Keratinocyte (primary cell): ENCODE measurements at regions not wholly inside any gene's neighbourhood (a gene's known extent, or its start where the extent isn't known, plus 50 kb on each side); places are given as distances from the start of the nearest gene placed in this dataset.

Source experiments
- CTCF ChIP-seq, 3 experiments: IDR thresholded peaks in 1 of 3; conservative IDR thresholded peaks in 1 of 3; optimal IDR thresholded peaks in 1 of 3; 2 replicates in 2 of 3; 3 replicates in 1 of 3; pipeline versions ENCODE3 to v1.5.1; 2011; ENCODE audit warnings: low read length in 3 of 3, mild to moderate bottlenecking in 3 of 3, moderate library complexity in 2 of 3, control low read depth in 1 of 3, inconsistent platforms in 1 of 3; ENCODE audit not compliant: insufficient read depth in 2 of 3; ENCODE audit errors: extremely low read depth in 1 of 3
- EZH2 ChIP-seq: IDR thresholded peaks from one replicate; pipeline ENCODE4 v1.6.1; 2012; ENCODE audit warnings: inconsistent platforms, mild to moderate bottlenecking, low read length, moderate library complexity

GRCh38 chr20:20890751-20891150 is 178.3 kb upstream of the RALGAPA2 start:
- no peak for TF ChIP-seq CTCF (optimal IDR thresholded peaks at IDR 0.05 in 1 of 3, IDR thresholded peaks at IDR 0.05 in 1 of 3, conservative IDR thresholded peaks at IDR 0.05 in 1 of 3; ENCODE audit: extremely low read depth in 1 of 3, insufficient read depth in 2 of 3, low read length in 3 of 3)
- no peak for TF ChIP-seq EZH2
